Gastrocnemius medialis (tissue), 4 donors: ENCODE measurements at regions not wholly inside any gene's neighbourhood (a gene's known extent, or its start where the extent isn't known, plus 50 kb on each side); places are given as distances from the start of the nearest gene placed in this dataset.

ENCODE experiments used
- POLR2A ChIP-seq, 2 donors: fragments of 450-650 bp; IDR thresholded peaks; one replicate each; pipeline ENCODE4 v1.6.1; 2017; ENCODE audit warnings: antibody characterized with exemption in 2 of 2, mild to moderate bottlenecking in 2 of 2, moderate library complexity in 2 of 2
- TF ChIP-seq, protein P1 (sequence below), 5 experiments: fragments of 450-650 bp in 3 of 5; fragments of 200-600 bp in 2 of 5; sonication (generic) in 2 of 5; IDR thresholded peaks in 4 of 5; conservative IDR thresholded peaks in 1 of 5; 1 replicate in 4 of 5; 2 replicates in 1 of 5; pipeline ENCODE4 v1.5.1; 2016 to 2019; ENCODE audit warnings: antibody characterized with exemption in 5 of 5, mild to moderate bottlenecking in 3 of 5, moderate library complexity in 3 of 5

DNA sequence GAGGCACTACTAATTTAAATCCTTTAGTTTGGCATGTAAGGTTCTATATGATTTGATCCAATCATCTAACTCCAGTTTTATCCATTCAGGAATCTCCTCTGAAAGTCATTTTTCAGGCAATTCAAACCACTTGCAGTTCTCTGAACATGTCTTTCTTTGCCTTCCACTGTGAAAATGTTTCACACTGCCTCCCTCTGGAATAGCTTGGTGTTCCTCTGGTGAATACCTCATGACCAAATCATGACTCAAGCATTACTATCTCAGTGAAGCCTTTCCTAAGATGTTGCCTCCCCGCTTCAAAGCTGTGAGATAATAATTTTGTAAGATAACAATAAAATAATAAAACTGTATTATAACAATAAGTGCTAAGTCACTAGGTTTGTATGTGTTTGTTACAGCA is 981.1 kb downstream of the DTWD2 start:
- no peak for TF ChIP-seq POLR2A (IDR thresholded peaks at IDR 0.05)
- TF ChIP-seq, protein P1, sequence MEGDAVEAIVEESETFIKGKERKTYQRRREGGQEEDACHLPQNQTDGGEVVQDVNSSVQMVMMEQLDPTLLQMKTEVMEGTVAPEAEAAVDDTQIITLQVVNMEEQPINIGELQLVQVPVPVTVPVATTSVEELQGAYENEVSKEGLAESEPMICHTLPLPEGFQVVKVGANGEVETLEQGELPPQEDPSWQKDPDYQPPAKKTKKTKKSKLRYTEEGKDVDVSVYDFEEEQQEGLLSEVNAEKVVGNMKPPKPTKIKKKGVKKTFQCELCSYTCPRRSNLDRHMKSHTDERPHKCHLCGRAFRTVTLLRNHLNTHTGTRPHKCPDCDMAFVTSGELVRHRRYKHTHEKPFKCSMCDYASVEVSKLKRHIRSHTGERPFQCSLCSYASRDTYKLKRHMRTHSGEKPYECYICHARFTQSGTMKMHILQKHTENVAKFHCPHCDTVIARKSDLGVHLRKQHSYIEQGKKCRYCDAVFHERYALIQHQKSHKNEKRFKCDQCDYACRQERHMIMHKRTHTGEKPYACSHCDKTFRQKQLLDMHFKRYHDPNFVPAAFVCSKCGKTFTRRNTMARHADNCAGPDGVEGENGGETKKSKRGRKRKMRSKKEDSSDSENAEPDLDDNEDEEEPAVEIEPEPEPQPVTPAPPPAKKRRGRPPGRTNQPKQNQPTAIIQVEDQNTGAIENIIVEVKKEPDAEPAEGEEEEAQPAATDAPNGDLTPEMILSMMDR (IDR thresholded peaks at IDR 0.05 in 4 of 5, conservative IDR thresholded peaks at IDR 0.05 in 1 of 5) = no peak
